Vagina (tissue), 2 donors: ENCODE measurements at regions not wholly inside any gene's neighbourhood (a gene's known extent, or its start where the extent isn't known, plus 50 kb on each side); places are given as distances from the start of the nearest gene placed in this dataset.

Experiments used
- DNase-seq, 2 donors: peaks; one replicate each; pipeline ENCODE4 v3.0.0-alpha.2; 2017; ENCODE audit errors: extremely low spot score in 2 of 2
- H3K27ac ChIP-seq: fragments of 200-600 bp; sonication (generic); one replicate; pipeline ENCODE4 v1.5.1; 2019
- H3K27me3 ChIP-seq: fragments of 200-600 bp; sonication (generic); one replicate; pipeline ENCODE4 v1.5.1; 2019
- H3K36me3 ChIP-seq, 2 donors: fragments of 200-600 bp; sonication (generic); one replicate each; pipeline ENCODE4 v1.5.1; 2017 to 2019
- H3K4me1 ChIP-seq: fragments of 200-600 bp; sonication (generic); one replicate; pipeline ENCODE4 v1.5.1; 2019
- H3K4me3 ChIP-seq, 2 donors: fragments of 200-600 bp; sonication (generic); 1 replicate in 1 of 2; 2 replicates in 1 of 2; pipeline ENCODE4 v1.5.1; 2016 to 2019
- H3K9me3 ChIP-seq: fragments of 200-600 bp; sonication (generic); one replicate; pipeline ENCODE4 v1.5.1; 2019
- POLR2A ChIP-seq, 2 donors: fragments of 450-650 bp; IDR thresholded peaks; one replicate each; pipeline ENCODE4 v1.6.1; 2017; ENCODE audit warnings: antibody characterized with exemption in 2 of 2, mild to moderate bottlenecking in 2 of 2, moderate library complexity in 2 of 2
- POLR2AphosphoS5 ChIP-seq, 2 donors: sonication (generic); formaldehyde crosslinking; IDR thresholded peaks; one replicate each; pipeline ENCODE4 v1.9.0; 2017; ENCODE audit warnings: antibody characterized with exemption in 2 of 2, mild to moderate bottlenecking in 2 of 2, low read depth in 1 of 2; ENCODE audit not compliant: insufficient read depth in 1 of 2
- intact Hi-C: fragments of 100-400 bp; cut with DNase I; formaldehyde crosslinking; loops from one replicate; pipeline ENCODE4 v1.15.1; 2023
- TF ChIP-seq, protein P1 (sequence below), 3 experiments: fragments of 450-650 bp in 2 of 3; fragments of 200-600 bp in 1 of 3; sonication (generic) in 1 of 3; IDR thresholded peaks; one replicate each; pipeline ENCODE4 v1.5.1; 2017 to 2019; ENCODE audit warnings: antibody characterized with exemption in 3 of 3, mild to moderate bottlenecking in 2 of 3, moderate library complexity in 2 of 3

DNA sequence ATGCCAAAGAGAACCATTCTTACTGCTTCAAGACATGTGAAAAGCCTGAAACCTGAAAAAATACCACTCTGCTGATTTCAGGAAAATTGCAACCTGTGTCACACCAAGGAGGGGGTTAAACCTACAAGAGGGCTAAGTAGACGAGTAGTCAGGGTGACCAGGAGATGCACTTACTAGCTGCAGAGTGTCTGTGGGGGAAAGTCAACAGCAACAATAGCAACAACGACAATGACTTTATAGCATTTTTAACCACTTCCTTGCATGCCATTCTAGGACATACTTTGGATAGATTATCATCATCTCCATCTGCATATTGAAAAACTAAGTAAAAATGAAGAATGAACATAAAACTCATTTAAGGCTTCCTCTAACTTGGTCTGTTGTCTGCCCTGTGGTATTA, 902.7 kb downstream of the BCL11B start:
- H3K27ac ChIP-seq, result no peak overlapping the region
- H3K4me3 ChIP-seq, result no peak overlapping the region
- TF ChIP-seq POLR2AphosphoS5 (IDR thresholded peaks at IDR 0.05; ENCODE audit: insufficient read depth in 1 of 2, low read depth in 1 of 2) (no peak), POLR2A (IDR thresholded peaks at IDR 0.05) (no peak)
- TF ChIP-seq, protein P1, sequence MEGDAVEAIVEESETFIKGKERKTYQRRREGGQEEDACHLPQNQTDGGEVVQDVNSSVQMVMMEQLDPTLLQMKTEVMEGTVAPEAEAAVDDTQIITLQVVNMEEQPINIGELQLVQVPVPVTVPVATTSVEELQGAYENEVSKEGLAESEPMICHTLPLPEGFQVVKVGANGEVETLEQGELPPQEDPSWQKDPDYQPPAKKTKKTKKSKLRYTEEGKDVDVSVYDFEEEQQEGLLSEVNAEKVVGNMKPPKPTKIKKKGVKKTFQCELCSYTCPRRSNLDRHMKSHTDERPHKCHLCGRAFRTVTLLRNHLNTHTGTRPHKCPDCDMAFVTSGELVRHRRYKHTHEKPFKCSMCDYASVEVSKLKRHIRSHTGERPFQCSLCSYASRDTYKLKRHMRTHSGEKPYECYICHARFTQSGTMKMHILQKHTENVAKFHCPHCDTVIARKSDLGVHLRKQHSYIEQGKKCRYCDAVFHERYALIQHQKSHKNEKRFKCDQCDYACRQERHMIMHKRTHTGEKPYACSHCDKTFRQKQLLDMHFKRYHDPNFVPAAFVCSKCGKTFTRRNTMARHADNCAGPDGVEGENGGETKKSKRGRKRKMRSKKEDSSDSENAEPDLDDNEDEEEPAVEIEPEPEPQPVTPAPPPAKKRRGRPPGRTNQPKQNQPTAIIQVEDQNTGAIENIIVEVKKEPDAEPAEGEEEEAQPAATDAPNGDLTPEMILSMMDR (IDR thresholded peaks at IDR 0.05), result no peak
- no peaks in the 10 kb centered on the region for H3K9me3 ChIP-seq
- H3K36me3 ChIP-seq, result no peaks in the 10 kb centered on the region
- intact Hi-C loops, result no loop called here
- H3K4me1 ChIP-seq, result peaks cover 11% of the 10 kb centered on the region
- no peak for DNase-seq
- H3K27me3 ChIP-seq, result no peaks in the 10 kb centered on the region

DNA sequence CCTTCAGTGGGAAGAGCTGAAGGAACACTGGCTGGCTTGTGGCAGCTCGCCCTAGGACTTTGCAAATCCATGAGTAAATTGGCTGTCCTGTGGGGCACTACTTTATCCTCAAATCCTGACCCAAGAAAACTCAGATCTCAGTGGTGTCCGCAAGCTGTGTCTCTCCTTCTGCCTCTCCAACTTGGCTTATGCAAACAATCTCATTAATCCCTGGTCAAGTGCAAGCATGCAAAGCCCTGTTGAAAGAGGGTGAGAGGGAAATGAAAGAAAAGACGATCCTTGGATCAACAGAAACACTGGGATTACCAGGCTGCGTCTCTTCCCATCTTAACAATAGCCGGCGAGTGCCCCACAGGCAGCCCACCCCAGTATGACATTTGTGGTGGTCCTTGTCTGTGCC, 901.6 kb downstream of the BCL11B start:
- H3K27me3 ChIP-seq, result no peaks in the 10 kb centered on the region
- intact Hi-C loops, result no loop called here
- TF ChIP-seq POLR2AphosphoS5 (IDR thresholded peaks at IDR 0.05; ENCODE audit: insufficient read depth in 1 of 2, low read depth in 1 of 2), result no peak
- TF ChIP-seq, protein P1 (IDR thresholded peaks at IDR 0.05), result no peak
- no peak for TF ChIP-seq POLR2A (IDR thresholded peaks at IDR 0.05)
- H3K27ac ChIP-seq, result no peak overlapping the region
- H3K4me1 ChIP-seq, result peaks cover 11% of the 10 kb centered on the region
- H3K4me3 ChIP-seq, result no peak overlapping the region
- no peak for DNase-seq
- H3K9me3 ChIP-seq, result no peaks in the 10 kb centered on the region
- H3K36me3 ChIP-seq, result no peaks in the 10 kb centered on the region

GRCh38 chr14:98371141-98371540, 900.9 kb downstream of the BCL11B start:
- no peak overlapping the region for H3K27ac ChIP-seq
- no peak overlapping the region for H3K4me3 ChIP-seq
- H3K4me1 ChIP-seq, result peaks cover 11% of the 10 kb centered on the region
- no peaks in the 10 kb centered on the region for H3K9me3 ChIP-seq
- no peaks in the 10 kb centered on the region for H3K36me3 ChIP-seq
- TF ChIP-seq POLR2AphosphoS5 (IDR thresholded peaks at IDR 0.05; ENCODE audit: insufficient read depth in 1 of 2, low read depth in 1 of 2), result no peak
- DNase-seq, result no peak
- H3K27me3 ChIP-seq, result no peaks in the 10 kb centered on the region
- intact Hi-C loops, result no loop called here

GRCh38 chr14:98374136-98374535, 897.9 kb downstream of the BCL11B start:
- intact Hi-C loops, result no loop called here
- H3K9me3 ChIP-seq, result no peaks in the 10 kb centered on the region
- DNase-seq, result no peak
- no peak overlapping the region for H3K4me3 ChIP-seq
- no peak for TF ChIP-seq POLR2AphosphoS5 (IDR thresholded peaks at IDR 0.05; ENCODE audit: insufficient read depth in 1 of 2, low read depth in 1 of 2)
- TF ChIP-seq POLR2A (IDR thresholded peaks at IDR 0.05), result no peak
- TF ChIP-seq, protein P1 (IDR thresholded peaks at IDR 0.05), result no peak
- no peak overlapping the region for H3K27ac ChIP-seq
- peaks cover 10% of the 10 kb centered on the region for H3K4me1 ChIP-seq
- no peaks in the 10 kb centered on the region for H3K36me3 ChIP-seq
- H3K27me3 ChIP-seq, result no peaks in the 10 kb centered on the region

- Histone ChIP-seq H3K4me1 (peaks cover 4% of the 10 kb centered on the region), H3K27ac (no peak overlapping the region), H3K9me3 (no peaks in the 10 kb centered on the region), H3K4me3 (no peak overlapping the region), H3K27me3 (no peaks in the 10 kb centered on the region), H3K36me3 (no peaks in the 10 kb centered on the region)
- DNase-seq, result no peak
- TF ChIP-seq POLR2AphosphoS5 (IDR thresholded peaks at IDR 0.05; ENCODE audit: insufficient read depth in 1 of 2, low read depth in 1 of 2), result no peak
- intact Hi-C loops, result no loop called here
Measured at GRCh38 chr14:98375566-98375965, 896.4 kb downstream of the BCL11B start.

- H3K9me3 ChIP-seq, result no peaks in the 10 kb centered on the region
- H3K36me3 ChIP-seq, result no peaks in the 10 kb centered on the region
- TF ChIP-seq POLR2A (IDR thresholded peaks at IDR 0.05) (no peak), POLR2AphosphoS5 (IDR thresholded peaks at IDR 0.05; ENCODE audit: insufficient read depth in 1 of 2, low read depth in 1 of 2) (no peak)
- TF ChIP-seq, protein P1 (IDR thresholded peaks at IDR 0.05), result no peak
- no peaks in the 10 kb centered on the region for H3K27me3 ChIP-seq
- H3K27ac ChIP-seq, result no peak overlapping the region
- intact Hi-C loops, result no loop called here
- DNase-seq, result no peak
- H3K4me3 ChIP-seq, result no peak overlapping the region
- no peaks in the 10 kb centered on the region for H3K4me1 ChIP-seq
Measured at GRCh38 chr14:98379830-98380229, 892.2 kb downstream of the BCL11B start.
